Keratinocyte (primary cell): ENCODE measurements at regions not wholly inside any gene's neighbourhood (a gene's known extent, or its start where the extent isn't known, plus 50 kb on each side); places are given as distances from the start of the nearest gene placed in this dataset.
"Not testable (repeated sequence)": the region's sequence is repeated elsewhere in the genome, so short reads cannot be mapped to it uniquely, and the experiment has no call there.

Source experiments
- DNase-seq: peaks from one replicate; pipeline ENCODE4 v3.0.0-alpha.2; 2011; ENCODE audit warnings: low read depth, missing footprints, low spot score
- FAIRE-seq: peaks from 2 replicates; lab custom pipeline; 2011; peaks lifted over from hg19 to GRCh38; lab: Jason Lieb, UNC
- H2AFZ ChIP-seq: 2 replicates; pipeline ENCODE4 v1.6.0; 2012; ENCODE audit warnings: low read length, control low read depth, inconsistent platforms; ENCODE audit not compliant: control insufficient read depth
- H3K27ac ChIP-seq: 2 replicates; pipeline ENCODE4 v1.5.1; 2011; ENCODE audit warnings: low read length; ENCODE audit not compliant: control insufficient read depth, insufficient read depth
- H3K27me3 ChIP-seq: 3 replicates; pipeline ENCODE4 v1.6.0; 2011; ENCODE audit warnings: low read length; ENCODE audit not compliant: control insufficient read depth, insufficient read depth; ENCODE audit errors: extremely low read depth
- H3K36me3 ChIP-seq, 2 experiments: 2 replicates in 1 of 2; 3 replicates in 1 of 2; pipeline ENCODE4 v1.5.1; 2011; ENCODE audit warnings: low read length in 2 of 2, mild to moderate bottlenecking in 1 of 2; ENCODE audit not compliant: control insufficient read depth in 2 of 2, insufficient read depth in 2 of 2; ENCODE audit errors: extremely low read depth in 1 of 2
- H3K4me1 ChIP-seq: 3 replicates; pipeline ENCODE4 v1.5.1; 2011; ENCODE audit warnings: low read length; ENCODE audit not compliant: control insufficient read depth, insufficient read depth; ENCODE audit errors: extremely low read depth
- H3K4me2 ChIP-seq: 3 replicates; pipeline ENCODE4 v1.6.0; 2011; ENCODE audit warnings: low read depth, low read length; ENCODE audit not compliant: control insufficient read depth, insufficient read depth; ENCODE audit errors: extremely low read depth
- H3K4me3 ChIP-seq, 3 experiments: fragments of 200-600 bp in 1 of 3; sonication (generic) in 1 of 3; 2 replicates in 2 of 3; 3 replicates in 1 of 3; pipeline ENCODE4 v1.5.1; 2011 to 2016; ENCODE audit warnings: low read length in 3 of 3, mild to moderate bottlenecking in 3 of 3, control low read depth in 2 of 3, inconsistent platforms in 1 of 3, low read depth in 1 of 3, mixed read lengths in 1 of 3, mixed run types in 1 of 3, moderate library complexity in 1 of 3; ENCODE audit not compliant: control insufficient read depth in 2 of 3, insufficient read depth in 2 of 3; ENCODE audit errors: extremely low read depth in 1 of 3
- H3K79me2 ChIP-seq: 2 replicates; pipeline ENCODE4 v1.6.0; 2012; ENCODE audit warnings: low read length; ENCODE audit not compliant: control insufficient read depth, insufficient read depth
- H3K9ac ChIP-seq: 3 replicates; pipeline ENCODE4 v1.6.0; 2011; ENCODE audit warnings: low read length; ENCODE audit not compliant: control insufficient read depth, insufficient read depth; ENCODE audit errors: extremely low read depth
- H3K9me1 ChIP-seq: 3 replicates; pipeline ENCODE4 v1.6.0; 2011; ENCODE audit warnings: low read length; ENCODE audit not compliant: control insufficient read depth, insufficient read depth; ENCODE audit errors: extremely low read depth
- H3K9me3 ChIP-seq: 2 replicates; pipeline ENCODE4 v1.5.1; 2012; ENCODE audit warnings: low read depth, low read length; ENCODE audit not compliant: control insufficient read depth
- H4K20me1 ChIP-seq: 3 replicates; pipeline ENCODE4 v1.6.0; 2011; ENCODE audit warnings: low read length; ENCODE audit not compliant: control insufficient read depth, insufficient read depth; ENCODE audit errors: extremely low read depth
- EZH2 ChIP-seq: IDR thresholded peaks from one replicate; pipeline ENCODE4 v1.6.1; 2012; ENCODE audit warnings: inconsistent platforms, mild to moderate bottlenecking, low read length, moderate library complexity
- dilution Hi-C: fragments of 300-500 bp; cut with MboI; formaldehyde crosslinking; loops from one replicate; pipeline ENCODE4 v1.7.0; 2020; ENCODE audit warnings: low sequenced_read_pairs; ENCODE audit not compliant: extremely low pct_ligation_motif_present
- TF ChIP-seq, protein P1 (sequence below), 3 experiments: IDR thresholded peaks in 1 of 3; conservative IDR thresholded peaks in 1 of 3; optimal IDR thresholded peaks in 1 of 3; 2 replicates in 2 of 3; 3 replicates in 1 of 3; pipeline versions ENCODE3 to v1.5.1; 2011; ENCODE audit warnings: low read length in 3 of 3, mild to moderate bottlenecking in 3 of 3, moderate library complexity in 2 of 3, control low read depth in 1 of 3, inconsistent platforms in 1 of 3; ENCODE audit not compliant: insufficient read depth in 2 of 3; ENCODE audit errors: extremely low read depth in 1 of 3

DNA sequence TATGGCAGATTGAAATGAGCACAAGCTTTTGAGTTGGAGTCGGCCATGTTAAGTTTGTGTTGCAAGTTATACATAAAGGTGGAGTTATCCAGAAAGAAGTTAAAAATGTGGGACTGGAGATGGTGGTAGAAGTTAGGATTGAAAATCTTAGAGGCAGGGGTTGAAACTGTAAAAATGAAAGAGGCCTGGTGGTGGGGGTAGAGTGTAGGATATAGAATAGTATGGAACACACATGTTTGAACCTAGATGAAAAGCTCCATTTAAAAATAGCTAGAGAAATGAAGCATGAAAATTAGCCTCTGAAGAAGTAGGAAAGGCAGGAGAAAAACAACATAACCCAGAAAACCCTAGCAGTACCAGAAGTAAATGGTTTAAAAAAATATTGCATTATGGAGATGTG lies 131.8 kb upstream of the ENPEP start:
- Histone ChIP-seq H3K36me3 (no peaks in the 10 kb centered on the region), H2AFZ (no peak overlapping the region), H3K27me3 (no peaks in the 10 kb centered on the region), H3K4me2 (no peak overlapping the region), H3K79me2 (no peaks in the 10 kb centered on the region), H3K9me3 (no peaks in the 10 kb centered on the region), H3K4me1 (no peaks in the 10 kb centered on the region), H3K9ac (no peak overlapping the region), H3K9me1 (no peaks in the 10 kb centered on the region), H4K20me1 (no peaks in the 10 kb centered on the region), H3K27ac (no peak overlapping the region), H3K4me3 (no peak overlapping the region)
- DNase-seq (no peak), FAIRE-seq (no peak)
- dilution Hi-C loops: no loop called here
- TF ChIP-seq, protein P1, sequence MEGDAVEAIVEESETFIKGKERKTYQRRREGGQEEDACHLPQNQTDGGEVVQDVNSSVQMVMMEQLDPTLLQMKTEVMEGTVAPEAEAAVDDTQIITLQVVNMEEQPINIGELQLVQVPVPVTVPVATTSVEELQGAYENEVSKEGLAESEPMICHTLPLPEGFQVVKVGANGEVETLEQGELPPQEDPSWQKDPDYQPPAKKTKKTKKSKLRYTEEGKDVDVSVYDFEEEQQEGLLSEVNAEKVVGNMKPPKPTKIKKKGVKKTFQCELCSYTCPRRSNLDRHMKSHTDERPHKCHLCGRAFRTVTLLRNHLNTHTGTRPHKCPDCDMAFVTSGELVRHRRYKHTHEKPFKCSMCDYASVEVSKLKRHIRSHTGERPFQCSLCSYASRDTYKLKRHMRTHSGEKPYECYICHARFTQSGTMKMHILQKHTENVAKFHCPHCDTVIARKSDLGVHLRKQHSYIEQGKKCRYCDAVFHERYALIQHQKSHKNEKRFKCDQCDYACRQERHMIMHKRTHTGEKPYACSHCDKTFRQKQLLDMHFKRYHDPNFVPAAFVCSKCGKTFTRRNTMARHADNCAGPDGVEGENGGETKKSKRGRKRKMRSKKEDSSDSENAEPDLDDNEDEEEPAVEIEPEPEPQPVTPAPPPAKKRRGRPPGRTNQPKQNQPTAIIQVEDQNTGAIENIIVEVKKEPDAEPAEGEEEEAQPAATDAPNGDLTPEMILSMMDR (optimal IDR thresholded peaks at IDR 0.05 in 1 of 3, IDR thresholded peaks at IDR 0.05 in 1 of 3, conservative IDR thresholded peaks at IDR 0.05 in 1 of 3; ENCODE audit: extremely low read depth in 1 of 3, insufficient read depth in 2 of 3, low read length in 3 of 3): no peak
- no peak for TF ChIP-seq EZH2

DNA sequence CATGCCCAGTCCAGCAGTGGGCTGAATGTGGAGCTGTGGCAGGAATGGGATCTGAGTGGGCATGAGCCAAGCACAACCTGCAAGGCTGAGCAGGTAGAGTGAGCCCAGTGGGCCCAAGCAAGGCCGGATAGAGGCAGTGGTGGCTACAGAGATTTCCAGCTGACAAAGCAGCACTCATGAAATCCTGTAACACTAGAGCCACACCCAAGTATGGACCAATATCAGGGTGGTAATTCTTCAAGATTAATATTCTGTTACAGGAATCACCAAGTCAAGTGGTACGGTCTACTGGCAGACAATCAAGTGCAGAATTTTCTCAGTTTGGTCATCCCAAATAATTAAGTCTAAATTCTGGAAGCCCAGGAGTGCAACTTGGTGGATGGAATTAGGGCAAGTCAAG lies 132.4 kb upstream of the ENPEP start:
- FAIRE-seq (no peak), DNase-seq (no peak)
- Histone ChIP-seq H3K79me2 (no peaks in the 10 kb centered on the region), H3K36me3 (no peaks in the 10 kb centered on the region), H3K27ac (no peak overlapping the region), H3K9ac (no peak overlapping the region), H3K4me2 (no peak overlapping the region), H3K27me3 (no peaks in the 10 kb centered on the region), H3K4me1 (no peaks in the 10 kb centered on the region), H3K9me3 (no peaks in the 10 kb centered on the region), H2AFZ (no peak overlapping the region), H3K9me1 (no peaks in the 10 kb centered on the region), H3K4me3 (no peak overlapping the region), H4K20me1 (no peaks in the 10 kb centered on the region)
- dilution Hi-C loops: no loop called here
- no peak for TF ChIP-seq EZH2
- TF ChIP-seq, protein P1 (optimal IDR thresholded peaks at IDR 0.05 in 1 of 3, IDR thresholded peaks at IDR 0.05 in 1 of 3, conservative IDR thresholded peaks at IDR 0.05 in 1 of 3; ENCODE audit: extremely low read depth in 1 of 3, insufficient read depth in 2 of 3, low read length in 3 of 3): no peak

DNA sequence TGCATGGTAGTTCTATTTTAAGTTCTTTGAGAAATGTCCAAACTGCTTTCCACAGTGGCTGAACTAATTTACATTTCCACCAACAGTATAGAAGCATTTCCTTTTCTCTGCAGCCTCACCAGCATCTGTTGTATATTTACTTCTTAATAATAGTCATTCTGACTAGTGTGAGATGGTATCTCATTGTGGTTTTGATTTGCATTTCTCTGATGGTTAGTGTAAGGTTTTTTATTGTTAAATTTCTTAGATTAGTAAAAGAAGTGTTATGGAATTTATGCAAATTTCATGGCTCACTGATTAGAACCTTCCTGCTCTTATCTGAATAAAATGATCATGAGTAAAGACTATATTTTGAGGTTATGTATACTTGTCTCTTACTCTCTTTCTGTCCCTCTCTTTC lies 134.8 kb upstream of the ENPEP start:
- DNase-seq, dilution Hi-C loops, FAIRE-seq, H3K27ac ChIP-seq, H4K20me1 ChIP-seq, H3K36me3 ChIP-seq, H3K9ac ChIP-seq, H3K4me2 ChIP-seq, H3K27me3 ChIP-seq, H3K4me3 ChIP-seq, H3K79me2 ChIP-seq, H3K4me1 ChIP-seq, H3K9me1 ChIP-seq, H3K9me3 ChIP-seq, H2AFZ ChIP-seq: not testable (repeated sequence)
